HepG2 (cell line): ENCODE measurements at regions not wholly inside any gene's neighbourhood (a gene's known extent, or its start where the extent isn't known, plus 50 kb on each side); places are given as distances from the start of the nearest gene placed in this dataset.

Experiments used
- DNMT3B ChIP-seq: conservative IDR thresholded peaks from 2 replicates; pipeline ENCODE4 v1.6.1; 2016; ENCODE audit warnings: missing biosample characterization, control low read depth
- FOXM1 ChIP-seq: sonication (generic); formaldehyde crosslinking; IDR thresholded peaks from 2 replicates; pipeline ENCODE4 v1.5.0; 2020; ENCODE audit warnings: missing genetic modification reagents
- FOXP4 ChIP-seq: sonication (generic); formaldehyde crosslinking; IDR thresholded peaks from 2 replicates; pipeline ENCODE4 v1.4.0; 2020; ENCODE audit warnings: missing genetic modification reagents
- HDAC6 ChIP-seq: fragments of 200-600 bp; sonication (generic); IDR thresholded peaks from 2 replicates; pipeline ENCODE4 v1.7.0; 2017; ENCODE audit warnings: mild to moderate bottlenecking, antibody characterized with exemption, low read length, low read depth
- HHEX ChIP-seq: IDR thresholded peaks from 2 replicates; pipeline ENCODE4 v1.6.1; 2016; ENCODE audit warnings: control low read depth
- MBD4 ChIP-seq: IDR thresholded peaks from 2 replicates; pipeline ENCODE4 v1.6.1; 2012; ENCODE audit warnings: low read length, inconsistent platforms, borderline replicate concordance
- SRSF4 ChIP-seq: fragments of 200-400 bp; formaldehyde crosslinking; IDR thresholded peaks from one replicate; pipeline ENCODE4 v1.6.1; 2018; ENCODE audit warnings: mild to moderate bottlenecking, low read depth, low read length, moderate library complexity; ENCODE audit not compliant: poor library complexity, severe bottlenecking
- ZFP37 ChIP-seq: sonication (generic); formaldehyde crosslinking; IDR thresholded peaks from 2 replicates; pipeline ENCODE4 v1.4.0; 2020; ENCODE audit warnings: missing genetic modification reagents, borderline replicate concordance
- ZNF331 ChIP-seq: sonication (generic); formaldehyde crosslinking; IDR thresholded peaks from 2 replicates; pipeline ENCODE4 v1.4.0; 2020; ENCODE audit warnings: missing genetic modification reagents
- ZNF496 ChIP-seq: sonication (generic); formaldehyde crosslinking; IDR thresholded peaks from 2 replicates; pipeline ENCODE4 v1.8.1; 2023; ENCODE audit warnings: mild to moderate bottlenecking, moderate library complexity, missing genetic modification reagents; ENCODE audit not compliant: insufficient replicate concordance
- ZNF605 ChIP-seq: sonication (generic); formaldehyde crosslinking; IDR thresholded peaks from 2 replicates; pipeline ENCODE4 v1.8.0; 2022; ENCODE audit warnings: mild to moderate bottlenecking, missing genetic modification reagents
- ZNF75D ChIP-seq: sonication (generic); formaldehyde crosslinking; IDR thresholded peaks from 2 replicates; pipeline ENCODE4 v1.8.1; 2023; ENCODE audit warnings: missing genetic modification reagents, mild to moderate bottlenecking, borderline replicate concordance
- ZNF782 ChIP-seq: sonication (generic); formaldehyde crosslinking; IDR thresholded peaks from 2 replicates; pipeline ENCODE4 v1.4.0; 2020; ENCODE audit warnings: missing genetic modification reagents, mild to moderate bottlenecking, borderline replicate concordance
- ZNF784 ChIP-seq: sonication (generic); formaldehyde crosslinking; IDR thresholded peaks from 2 replicates; pipeline ENCODE4 v1.5.1; 2020; ENCODE audit warnings: missing genetic modification reagents, mild to moderate bottlenecking, borderline replicate concordance
- TF ChIP-seq, protein P1 (sequence below), 2 experiments: IDR thresholded peaks; 2 replicates each; pipeline ENCODE4 v1.6.1; 2011 to 2012; ENCODE audit warnings: low read length in 2 of 2, borderline replicate concordance in 1 of 2, low read depth in 1 of 2, mild to moderate bottlenecking in 1 of 2, moderate library complexity in 1 of 2

DNA sequence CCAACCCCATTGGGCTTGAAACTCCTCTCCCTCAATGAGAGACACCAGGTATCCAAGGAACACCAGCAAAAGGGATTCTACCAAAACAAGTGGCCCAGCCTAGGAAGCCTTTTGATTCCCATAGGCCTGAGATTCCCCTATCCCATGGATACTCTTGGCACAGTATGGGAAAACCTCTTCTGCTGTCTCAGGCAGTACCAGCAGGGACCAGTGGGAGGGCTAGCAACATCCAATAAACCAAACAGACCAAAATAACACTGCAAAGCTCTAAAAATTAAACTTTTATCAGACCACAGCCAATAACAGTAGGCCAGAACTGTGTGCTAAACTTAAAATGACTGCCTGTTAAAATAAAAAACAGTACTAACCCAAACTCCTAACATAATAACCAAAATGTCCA is 153.9 kb upstream of the CES5A start (continued):
- TF ChIP-seq, protein P1, sequence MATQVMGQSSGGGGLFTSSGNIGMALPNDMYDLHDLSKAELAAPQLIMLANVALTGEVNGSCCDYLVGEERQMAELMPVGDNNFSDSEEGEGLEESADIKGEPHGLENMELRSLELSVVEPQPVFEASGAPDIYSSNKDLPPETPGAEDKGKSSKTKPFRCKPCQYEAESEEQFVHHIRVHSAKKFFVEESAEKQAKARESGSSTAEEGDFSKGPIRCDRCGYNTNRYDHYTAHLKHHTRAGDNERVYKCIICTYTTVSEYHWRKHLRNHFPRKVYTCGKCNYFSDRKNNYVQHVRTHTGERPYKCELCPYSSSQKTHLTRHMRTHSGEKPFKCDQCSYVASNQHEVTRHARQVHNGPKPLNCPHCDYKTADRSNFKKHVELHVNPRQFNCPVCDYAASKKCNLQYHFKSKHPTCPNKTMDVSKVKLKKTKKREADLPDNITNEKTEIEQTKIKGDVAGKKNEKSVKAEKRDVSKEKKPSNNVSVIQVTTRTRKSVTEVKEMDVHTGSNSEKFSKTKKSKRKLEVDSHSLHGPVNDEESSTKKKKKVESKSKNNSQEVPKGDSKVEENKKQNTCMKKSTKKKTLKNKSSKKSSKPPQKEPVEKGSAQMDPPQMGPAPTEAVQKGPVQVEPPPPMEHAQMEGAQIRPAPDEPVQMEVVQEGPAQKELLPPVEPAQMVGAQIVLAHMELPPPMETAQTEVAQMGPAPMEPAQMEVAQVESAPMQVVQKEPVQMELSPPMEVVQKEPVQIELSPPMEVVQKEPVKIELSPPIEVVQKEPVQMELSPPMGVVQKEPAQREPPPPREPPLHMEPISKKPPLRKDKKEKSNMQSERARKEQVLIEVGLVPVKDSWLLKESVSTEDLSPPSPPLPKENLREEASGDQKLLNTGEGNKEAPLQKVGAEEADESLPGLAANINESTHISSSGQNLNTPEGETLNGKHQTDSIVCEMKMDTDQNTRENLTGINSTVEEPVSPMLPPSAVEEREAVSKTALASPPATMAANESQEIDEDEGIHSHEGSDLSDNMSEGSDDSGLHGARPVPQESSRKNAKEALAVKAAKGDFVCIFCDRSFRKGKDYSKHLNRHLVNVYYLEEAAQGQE (IDR thresholded peaks at IDR 0.05; ENCODE audit: borderline replicate concordance in 1 of 2, low read depth in 1 of 2, low read length in 2 of 2): no peak
- TF ChIP-seq DNMT3B (CRISPR knock-in tag) (no peak), ZNF75D (no peak), ZFP37 (no peak), ZNF331 (CRISPR knock-in tag) (no peak), HHEX (CRISPR knock-in tag) (no peak), FOXM1 (CRISPR knock-in tag) (no peak), FOXP4 (CRISPR knock-in tag) (no peak), MBD4 (no peak), ZNF782 (CRISPR knock-in tag) (no peak), ZNF496 (no peak), HDAC6 (no peak), ZNF784 (CRISPR knock-in tag) (no peak), ZNF605 (no peak), SRSF4 (no peak)
